Breast epithelium (tissue), 3 donors: ENCODE measurements at regions not wholly inside any gene's neighbourhood (a gene's known extent, or its start where the extent isn't known, plus 50 kb on each side); places are given as distances from the start of the nearest gene placed in this dataset.

Source experiments
- POLR2A ChIP-seq: fragments of 450-650 bp; IDR thresholded peaks from one replicate; pipeline ENCODE4 v1.6.1; 2016; ENCODE audit warnings: antibody characterized with exemption, mild to moderate bottlenecking, moderate library complexity
- POLR2AphosphoS5 ChIP-seq, 3 donors: sonication (generic); formaldehyde crosslinking; IDR thresholded peaks; one replicate each; pipeline ENCODE4 v1.6.1; 2017; ENCODE audit warnings: antibody characterized with exemption in 3 of 3
- TF ChIP-seq, protein P1 (sequence below), 3 donors: fragments of 450-650 bp; IDR thresholded peaks; one replicate each; pipeline ENCODE4 v1.5.1; 2016 to 2017; ENCODE audit warnings: antibody characterized with exemption in 3 of 3, mild to moderate bottlenecking in 3 of 3, moderate library complexity in 3 of 3

DNA sequence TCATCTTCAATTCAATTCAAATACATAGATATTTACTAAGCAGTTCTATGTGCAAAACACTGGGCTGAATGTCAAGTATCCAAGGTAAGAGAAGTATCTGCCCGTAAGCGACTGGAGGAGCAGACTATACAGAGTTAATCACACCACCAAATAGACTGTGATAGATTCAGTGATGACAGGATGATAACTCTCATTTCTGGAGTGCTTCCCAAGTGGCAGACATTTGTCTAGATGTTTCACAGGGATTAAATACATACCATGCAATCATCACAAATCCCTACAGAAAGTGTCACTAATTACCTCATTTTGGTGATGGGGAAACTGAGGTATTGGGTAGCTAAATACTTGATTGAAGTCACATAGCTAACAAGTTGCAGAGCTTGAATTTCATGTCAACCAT is 508.7 kb upstream of the TENM4 start:
- TF ChIP-seq, protein P1, sequence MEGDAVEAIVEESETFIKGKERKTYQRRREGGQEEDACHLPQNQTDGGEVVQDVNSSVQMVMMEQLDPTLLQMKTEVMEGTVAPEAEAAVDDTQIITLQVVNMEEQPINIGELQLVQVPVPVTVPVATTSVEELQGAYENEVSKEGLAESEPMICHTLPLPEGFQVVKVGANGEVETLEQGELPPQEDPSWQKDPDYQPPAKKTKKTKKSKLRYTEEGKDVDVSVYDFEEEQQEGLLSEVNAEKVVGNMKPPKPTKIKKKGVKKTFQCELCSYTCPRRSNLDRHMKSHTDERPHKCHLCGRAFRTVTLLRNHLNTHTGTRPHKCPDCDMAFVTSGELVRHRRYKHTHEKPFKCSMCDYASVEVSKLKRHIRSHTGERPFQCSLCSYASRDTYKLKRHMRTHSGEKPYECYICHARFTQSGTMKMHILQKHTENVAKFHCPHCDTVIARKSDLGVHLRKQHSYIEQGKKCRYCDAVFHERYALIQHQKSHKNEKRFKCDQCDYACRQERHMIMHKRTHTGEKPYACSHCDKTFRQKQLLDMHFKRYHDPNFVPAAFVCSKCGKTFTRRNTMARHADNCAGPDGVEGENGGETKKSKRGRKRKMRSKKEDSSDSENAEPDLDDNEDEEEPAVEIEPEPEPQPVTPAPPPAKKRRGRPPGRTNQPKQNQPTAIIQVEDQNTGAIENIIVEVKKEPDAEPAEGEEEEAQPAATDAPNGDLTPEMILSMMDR (IDR thresholded peaks at IDR 0.05) = no peak
- TF ChIP-seq POLR2A (no peak), POLR2AphosphoS5 (IDR thresholded peaks at IDR 0.05) (no peak)
